ENCODE measurements at regions not wholly inside any gene's neighbourhood (a gene's known extent, or its start where the extent isn't known, plus 50 kb on each side); places are given as distances from the start of the nearest gene placed in this dataset.
A peak's percentile ranks its signal among the peaks of the same experiment; 100 is the strongest.

DNA sequence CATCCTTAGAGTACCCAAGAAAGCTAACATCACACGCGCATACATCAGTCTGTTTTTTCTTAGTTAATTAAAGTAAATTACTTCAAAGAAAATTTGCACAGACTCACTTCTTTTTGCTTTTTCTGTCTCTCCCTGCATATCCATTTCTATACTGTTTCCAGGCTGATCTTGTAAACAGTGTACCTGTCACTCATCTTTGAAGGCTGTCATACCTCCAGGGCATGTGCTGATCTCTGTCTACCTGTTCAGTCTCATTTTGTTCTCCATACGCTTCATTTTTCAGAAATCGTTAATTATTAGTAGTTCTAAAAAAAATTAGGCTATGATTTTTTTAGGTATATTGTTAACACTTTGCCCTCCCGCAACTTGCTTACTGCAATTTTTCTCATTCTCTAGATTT is 313.9 kb upstream of the ROBO2 start:
- no peak for DNase-seq (ENCODE audit: low spot score in 2 of 2, unreplicated experiment in 2 of 2)
- Mint-ChIP-seq H3K4me3 (no peak overlapping the region), H3K27me3 (ENCODE audit: low read depth) (no peaks in the 10 kb centered on the region), H3K4me1 (peaks cover 4% of the 10 kb centered on the region), H3K36me3 (no peaks in the 10 kb centered on the region), H3K27ac (no peak overlapping the region), H3K9me3 (no peaks in the 10 kb centered on the region)
- TF ChIP-seq, protein P1, sequence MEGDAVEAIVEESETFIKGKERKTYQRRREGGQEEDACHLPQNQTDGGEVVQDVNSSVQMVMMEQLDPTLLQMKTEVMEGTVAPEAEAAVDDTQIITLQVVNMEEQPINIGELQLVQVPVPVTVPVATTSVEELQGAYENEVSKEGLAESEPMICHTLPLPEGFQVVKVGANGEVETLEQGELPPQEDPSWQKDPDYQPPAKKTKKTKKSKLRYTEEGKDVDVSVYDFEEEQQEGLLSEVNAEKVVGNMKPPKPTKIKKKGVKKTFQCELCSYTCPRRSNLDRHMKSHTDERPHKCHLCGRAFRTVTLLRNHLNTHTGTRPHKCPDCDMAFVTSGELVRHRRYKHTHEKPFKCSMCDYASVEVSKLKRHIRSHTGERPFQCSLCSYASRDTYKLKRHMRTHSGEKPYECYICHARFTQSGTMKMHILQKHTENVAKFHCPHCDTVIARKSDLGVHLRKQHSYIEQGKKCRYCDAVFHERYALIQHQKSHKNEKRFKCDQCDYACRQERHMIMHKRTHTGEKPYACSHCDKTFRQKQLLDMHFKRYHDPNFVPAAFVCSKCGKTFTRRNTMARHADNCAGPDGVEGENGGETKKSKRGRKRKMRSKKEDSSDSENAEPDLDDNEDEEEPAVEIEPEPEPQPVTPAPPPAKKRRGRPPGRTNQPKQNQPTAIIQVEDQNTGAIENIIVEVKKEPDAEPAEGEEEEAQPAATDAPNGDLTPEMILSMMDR (IDR thresholded peaks at IDR 0.05; ENCODE audit: unreplicated experiment): no peak

DNA sequence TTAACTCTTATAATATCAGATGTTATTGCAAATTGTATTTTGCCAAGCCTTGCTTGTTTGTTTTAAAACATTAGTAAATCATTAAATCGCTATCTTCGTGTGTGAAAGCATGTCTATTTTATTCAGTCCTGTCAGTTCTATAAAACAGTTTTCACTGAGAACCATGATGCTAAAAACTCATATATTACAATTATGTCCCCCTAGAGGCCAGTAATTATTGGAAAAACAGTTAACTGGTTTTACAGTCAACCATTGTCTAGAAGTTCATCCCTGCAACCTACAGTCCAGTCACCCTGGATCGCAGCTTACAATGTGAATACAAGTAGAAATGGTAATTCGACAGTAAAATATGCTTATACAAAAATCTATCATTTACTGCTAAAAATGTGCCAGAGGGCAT is 311.5 kb upstream of the ROBO2 start:
- TF ChIP-seq, protein P1 (IDR thresholded peaks at IDR 0.05; ENCODE audit: unreplicated experiment): peak; percentile 15
- DNase-seq (ENCODE audit: low spot score in 2 of 2, unreplicated experiment in 2 of 2): no peak
- H3K36me3 Mint-ChIP-seq: peaks cover 2% of the 10 kb centered on the region
- no peak overlapping the region for H3K27ac Mint-ChIP-seq
- H3K9me3 Mint-ChIP-seq: no peaks in the 10 kb centered on the region
- H3K27me3 Mint-ChIP-seq (ENCODE audit: low read depth): no peaks in the 10 kb centered on the region
- H3K4me3 Mint-ChIP-seq: no peak overlapping the region
- peaks cover 4% of the 10 kb centered on the region for H3K4me1 Mint-ChIP-seq

DNA sequence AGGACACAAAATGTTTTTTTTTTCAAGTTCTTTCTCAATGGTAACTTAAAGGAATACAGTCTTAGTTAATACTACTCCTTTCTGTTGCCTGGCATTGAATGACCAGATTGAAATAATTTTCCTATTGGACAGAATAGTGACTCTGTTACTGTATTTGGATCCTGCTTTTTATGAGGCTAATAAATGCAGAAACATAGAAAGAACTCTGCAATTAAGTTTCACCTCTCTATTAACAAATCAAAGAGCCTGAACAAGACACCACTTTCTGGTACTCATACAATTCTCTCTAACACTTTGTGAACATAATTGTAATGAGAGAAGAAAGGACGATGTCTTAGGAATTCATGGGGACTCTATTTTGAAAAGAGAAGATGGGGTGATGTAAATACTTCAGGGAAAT is 308.4 kb upstream of the ROBO2 start:
- no peak overlapping the region for H3K27ac Mint-ChIP-seq
- H3K36me3 Mint-ChIP-seq: peaks cover 2% of the 10 kb centered on the region
- peaks cover 2% of the 10 kb centered on the region for H3K4me1 Mint-ChIP-seq
- no peak for DNase-seq (ENCODE audit: low spot score in 2 of 2, unreplicated experiment in 2 of 2)
- no peaks in the 10 kb centered on the region for H3K27me3 Mint-ChIP-seq (ENCODE audit: low read depth)
- peaks cover 6% of the 10 kb centered on the region for H3K9me3 Mint-ChIP-seq
- no peak overlapping the region for H3K4me3 Mint-ChIP-seq
- TF ChIP-seq, protein P1 (IDR thresholded peaks at IDR 0.05; ENCODE audit: unreplicated experiment): no peak

DNA sequence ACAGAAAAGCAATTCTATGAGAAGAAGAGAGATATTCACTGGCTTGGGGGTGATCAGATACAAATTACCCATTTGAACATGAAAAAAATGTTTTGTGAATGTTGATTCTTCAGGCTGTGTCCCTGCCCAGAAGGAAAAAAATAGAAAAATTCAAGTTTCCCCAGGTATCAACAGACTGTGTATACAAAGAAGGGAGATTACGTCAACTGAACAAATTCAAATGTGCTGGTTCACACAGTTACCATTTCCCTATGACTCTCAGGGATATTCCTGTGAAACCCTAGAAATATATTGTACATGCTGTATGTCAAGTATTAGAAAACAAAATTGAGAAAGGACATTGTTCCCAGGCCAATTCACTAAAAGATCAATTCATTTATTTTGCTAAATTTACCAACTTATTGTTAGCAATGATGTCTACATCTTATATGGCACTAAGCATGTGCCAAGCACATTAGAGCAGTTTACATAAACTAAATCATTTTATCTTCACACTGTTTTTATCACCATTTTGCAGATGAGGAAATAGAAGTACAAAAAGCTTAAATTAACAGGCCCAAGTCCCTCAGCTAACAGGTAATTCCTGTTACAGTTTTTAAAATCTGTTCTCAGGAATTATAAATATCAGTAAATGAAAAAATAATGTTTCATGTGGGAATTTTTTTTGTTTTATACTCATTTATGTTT is 306.7 kb upstream of the ROBO2 start:
- no peaks in the 10 kb centered on the region for H3K27me3 Mint-ChIP-seq (ENCODE audit: low read depth)
- no peak overlapping the region for H3K27ac Mint-ChIP-seq
- peaks cover 2% of the 10 kb centered on the region for H3K36me3 Mint-ChIP-seq
- H3K9me3 Mint-ChIP-seq: peaks cover 7% of the 10 kb centered on the region
- peaks cover 6% of the 10 kb centered on the region for H3K4me1 Mint-ChIP-seq
- H3K4me3 Mint-ChIP-seq: no peak overlapping the region
- TF ChIP-seq, protein P1 (IDR thresholded peaks at IDR 0.05; ENCODE audit: unreplicated experiment): no peak
- DNase-seq (ENCODE audit: low spot score in 2 of 2, unreplicated experiment in 2 of 2): no peak

DNA sequence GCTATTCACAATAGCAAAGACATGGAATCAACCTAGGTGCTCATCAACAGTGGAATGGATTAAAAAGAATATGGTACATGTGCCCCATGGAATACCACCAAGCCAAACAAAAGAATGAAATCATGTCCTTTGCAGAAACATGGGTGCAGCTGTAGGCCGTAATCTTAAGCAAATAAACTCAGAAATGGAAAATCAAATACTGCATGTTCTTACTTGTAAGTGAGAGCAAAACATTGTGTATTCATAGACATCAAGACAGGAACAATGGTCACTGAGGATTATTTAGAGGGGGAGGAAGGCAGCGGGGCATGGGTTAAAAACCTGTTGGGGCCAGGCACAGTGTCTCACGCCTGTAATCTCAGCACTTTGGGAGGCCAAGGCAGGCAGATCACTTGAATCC is 304.7 kb upstream of the ROBO2 start:
- DNase-seq (ENCODE audit: low spot score in 2 of 2, unreplicated experiment in 2 of 2): no peak
- TF ChIP-seq, protein P1 (IDR thresholded peaks at IDR 0.05; ENCODE audit: unreplicated experiment): no peak
- H3K27ac Mint-ChIP-seq: no peak overlapping the region
- peaks cover 6% of the 10 kb centered on the region for H3K4me1 Mint-ChIP-seq
- H3K9me3 Mint-ChIP-seq: peaks cover 13% of the 10 kb centered on the region
- no peak overlapping the region for H3K4me3 Mint-ChIP-seq
- H3K27me3 Mint-ChIP-seq (ENCODE audit: low read depth): no peaks in the 10 kb centered on the region
- peaks cover 6% of the 10 kb centered on the region for H3K36me3 Mint-ChIP-seq

DNA sequence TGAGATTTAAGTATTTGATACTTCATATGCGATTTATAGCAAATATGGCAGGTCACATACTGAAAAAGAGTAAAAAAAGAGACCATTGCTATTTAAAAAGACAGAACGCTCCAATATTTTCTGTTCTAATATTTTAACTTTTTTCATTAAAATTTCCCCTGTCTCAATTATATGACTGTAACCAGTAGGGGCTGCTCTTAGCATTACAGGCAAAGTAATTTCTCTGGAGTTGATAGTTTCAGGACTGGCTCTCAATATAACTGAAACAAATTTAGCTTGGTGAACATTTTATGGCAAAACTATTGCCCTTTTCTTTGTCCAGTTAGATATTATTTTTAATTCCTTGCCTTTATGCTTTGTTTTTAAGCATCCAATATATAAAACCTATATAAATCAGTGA is 286.3 kb upstream of the ROBO2 start:
- H3K9me3 Mint-ChIP-seq: peaks cover 6% of the 10 kb centered on the region
- no peak for DNase-seq (ENCODE audit: low spot score in 2 of 2, unreplicated experiment in 2 of 2)
- H3K36me3 Mint-ChIP-seq: peaks cover 3% of the 10 kb centered on the region
- no peak overlapping the region for H3K4me3 Mint-ChIP-seq
- TF ChIP-seq, protein P1 (IDR thresholded peaks at IDR 0.05; ENCODE audit: unreplicated experiment): no peak
- H3K4me1 Mint-ChIP-seq: no peaks in the 10 kb centered on the region
- no peaks in the 10 kb centered on the region for H3K27me3 Mint-ChIP-seq (ENCODE audit: low read depth)
- no peak overlapping the region for H3K27ac Mint-ChIP-seq
